ENCODE measurements at regions not wholly inside any gene's neighbourhood (a gene's known extent, or its start where the extent isn't known, plus 50 kb on each side); places are given as distances from the start of the nearest gene placed in this dataset.

DNA sequence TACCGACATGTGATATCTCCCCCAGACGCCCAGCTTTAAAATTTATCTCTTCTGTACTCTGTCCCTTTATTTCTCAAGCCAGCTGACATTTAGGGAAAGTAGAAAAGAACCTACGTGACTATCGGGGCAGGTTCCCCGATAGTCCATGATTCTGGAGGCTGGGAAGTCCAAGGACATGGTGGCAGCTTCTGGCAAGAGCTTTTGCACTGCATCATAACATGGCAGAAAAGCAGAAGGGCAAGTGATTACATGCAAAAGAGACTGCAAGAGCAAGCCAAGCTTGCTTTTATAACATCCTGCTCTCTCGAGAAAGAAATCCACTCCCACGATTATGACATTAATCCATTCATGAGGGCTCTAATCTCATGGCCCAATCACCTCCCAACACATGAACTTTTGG lies 113.2 kb downstream of the CD164 start:
- Histone ChIP-seq H3K9me3 (replicated peaks; ENCODE audit: control insufficient read depth, insufficient read depth, low read length) (no peaks in the 10 kb centered on the region), H3K4me3 (replicated peaks in 1 of 3; ENCODE audit: insufficient read depth in 1 of 3, low read depth in 1 of 3, low read length in 3 of 3) (no peak overlapping the region), H3K79me2 (ENCODE audit: control insufficient read depth, insufficient read depth, low read length) (no peaks in the 10 kb centered on the region), H3K9me1 (replicated peaks; ENCODE audit: control insufficient read depth, extremely low read depth, insufficient read depth, low read length) (no peaks in the 10 kb centered on the region), H2AFZ (ENCODE audit: low read depth, low read length) (no peak overlapping the region), H3K36me3 (ENCODE audit: control insufficient read depth in 2 of 2, extremely low read depth in 1 of 2, insufficient read depth in 2 of 2, low read length in 2 of 2) (no peaks in the 10 kb centered on the region), H3K27ac (ENCODE audit: insufficient read depth, low read depth, low read length) (no peak overlapping the region), H3K27me3 (ENCODE audit: control insufficient read depth in 2 of 2, insufficient read depth in 2 of 2, low read length in 2 of 2) (peaks cover 3% of the 10 kb centered on the region in 2 experiments), H3K9ac (replicated peaks; ENCODE audit: extremely low read depth, insufficient read depth, low read length) (no peak overlapping the region), H3K4me1 (ENCODE audit: control insufficient read depth, extremely low read depth, insufficient read depth, low read length) (no peaks in the 10 kb centered on the region), H4K20me1 (replicated peaks; ENCODE audit: control insufficient read depth, extremely low read depth, insufficient read depth, low read length) (no peaks in the 10 kb centered on the region), H3K4me2 (ENCODE audit: insufficient read depth, low read length) (no peak overlapping the region)
- DNase-seq (ENCODE audit: low read depth, low spot score) (no peak), FAIRE-seq (no peak)
- BruUV-seq (replicated peaks) = no TSS peak
- CTCF ChIA-PET = no interaction called here
- POLR2A ChIA-PET = no interaction called here
- TF ChIP-seq POLR2A (IDR thresholded peaks at IDR 0.05; ENCODE audit: low read depth, low read length) (no peak), JUN (IDR thresholded peaks at IDR 0.05; ENCODE audit: borderline replicate concordance, insufficient read depth, insufficient read length, low read depth) (no peak), FOS (IDR thresholded peaks at IDR 0.05; ENCODE audit: borderline replicate concordance, insufficient read depth, low read length) (no peak), EZH2 (IDR thresholded peaks at IDR 0.05; ENCODE audit: borderline replicate concordance, low read depth, low read length, severe bottlenecking) (no peak), POLR2AphosphoS5 (IDR thresholded peaks at IDR 0.05; ENCODE audit: insufficient read depth, low read depth, low read length) (no peak), MYC (IDR thresholded peaks at IDR 0.05; ENCODE audit: low read depth, low read length) (no peak), GATA2 (IDR thresholded peaks at IDR 0.05; ENCODE audit: insufficient read depth, insufficient read length, low read depth, low read length) (no peak)
- TF ChIP-seq, protein P1, sequence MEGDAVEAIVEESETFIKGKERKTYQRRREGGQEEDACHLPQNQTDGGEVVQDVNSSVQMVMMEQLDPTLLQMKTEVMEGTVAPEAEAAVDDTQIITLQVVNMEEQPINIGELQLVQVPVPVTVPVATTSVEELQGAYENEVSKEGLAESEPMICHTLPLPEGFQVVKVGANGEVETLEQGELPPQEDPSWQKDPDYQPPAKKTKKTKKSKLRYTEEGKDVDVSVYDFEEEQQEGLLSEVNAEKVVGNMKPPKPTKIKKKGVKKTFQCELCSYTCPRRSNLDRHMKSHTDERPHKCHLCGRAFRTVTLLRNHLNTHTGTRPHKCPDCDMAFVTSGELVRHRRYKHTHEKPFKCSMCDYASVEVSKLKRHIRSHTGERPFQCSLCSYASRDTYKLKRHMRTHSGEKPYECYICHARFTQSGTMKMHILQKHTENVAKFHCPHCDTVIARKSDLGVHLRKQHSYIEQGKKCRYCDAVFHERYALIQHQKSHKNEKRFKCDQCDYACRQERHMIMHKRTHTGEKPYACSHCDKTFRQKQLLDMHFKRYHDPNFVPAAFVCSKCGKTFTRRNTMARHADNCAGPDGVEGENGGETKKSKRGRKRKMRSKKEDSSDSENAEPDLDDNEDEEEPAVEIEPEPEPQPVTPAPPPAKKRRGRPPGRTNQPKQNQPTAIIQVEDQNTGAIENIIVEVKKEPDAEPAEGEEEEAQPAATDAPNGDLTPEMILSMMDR (IDR thresholded peaks at IDR 0.05; ENCODE audit: extremely low read depth in 1 of 2, insufficient read depth in 1 of 2, low read depth in 1 of 2, low read length in 2 of 2) = no peak
- TF ChIP-seq, protein P2, sequence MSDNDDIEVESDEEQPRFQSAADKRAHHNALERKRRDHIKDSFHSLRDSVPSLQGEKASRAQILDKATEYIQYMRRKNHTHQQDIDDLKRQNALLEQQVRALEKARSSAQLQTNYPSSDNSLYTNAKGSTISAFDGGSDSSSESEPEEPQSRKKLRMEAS (IDR thresholded peaks at IDR 0.05; ENCODE audit: insufficient read depth, insufficient read length) = no peak
- dilution Hi-C loops (cut with MboI; ENCODE audit: extremely low pct_ligation_motif_present, low sequenced_read_pairs) = no loop called here
- intact Hi-C loops (cut with micrococcal nuclease) = loop anchor here (10.0 kb wide), 1 partner anchor 64 kb away; no protein-coding TSS in a partner anchor
